A549 (cell line): ENCODE measurements at regions not wholly inside any gene's neighbourhood (a gene's known extent, or its start where the extent isn't known, plus 50 kb on each side); places are given as distances from the start of the nearest gene placed in this dataset.

ENCODE experiments used
- CHD2 ChIP-seq: fragments of 150-350 bp; IDR thresholded peaks from 2 replicates; pipeline ENCODE4 v1.6.1; 2014; ENCODE audit warnings: low read length; ENCODE audit not compliant: partially characterized antibody
- CHD4 ChIP-seq: fragments of 200-600 bp; sonication (generic); IDR thresholded peaks from 2 replicates; pipeline ENCODE4 v1.6.1; 2016; ENCODE audit warnings: antibody characterized with exemption, mild to moderate bottlenecking, borderline replicate concordance
- CTCF ChIP-seq: fragments of >200 bp; sonication (Bioruptor Twin); formaldehyde crosslinking; IDR thresholded peaks from 3 replicates; pipeline ENCODE4 v1.5.1; 2016
- FOSL2 ChIP-seq, 2 experiments: fragments of 450-650 bp in 1 of 2; fragments of >200 bp in 1 of 2; sonication (Bioruptor Twin) in 1 of 2; formaldehyde crosslinking; IDR thresholded peaks; 2 replicates each; pipeline versions ENCODE4 v1.5.0 to v1.6.1; 2016 to 2020; ENCODE audit warnings: mild to moderate bottlenecking in 1 of 2, moderate library complexity in 1 of 2
- NPAS2 ChIP-seq: fragments of 250-450 bp; sonication (Bioruptor Pico); IDR thresholded peaks from 2 replicates; pipeline ENCODE4 v1.8.0; 2022; ENCODE audit warnings: mild to moderate bottlenecking, moderate library complexity, borderline replicate concordance
- POLR2A ChIP-seq: IDR thresholded peaks from 2 replicates; pipeline ENCODE4 v1.6.1; 2012; ENCODE audit warnings: mild to moderate bottlenecking, low read length
- POLR2AphosphoS2 ChIP-seq: conservative IDR thresholded peaks from 2 replicates; pipeline ENCODE4 v1.6.1; 2012; ENCODE audit warnings: low read length, improper control_type of control experiment, inconsistent platforms
- SMC3 ChIP-seq: fragments of >200 bp; sonication (Bioruptor Twin); formaldehyde crosslinking; IDR thresholded peaks from 3 replicates; pipeline ENCODE4 v1.6.1; 2018; ENCODE audit warnings: inconsistent platforms
- TP53 ChIP-seq: fragments of 250-450 bp; sonication (Bioruptor Pico); IDR thresholded peaks from 2 replicates; pipeline ENCODE4 v1.5.0; 2021; ENCODE audit warnings: mild to moderate bottlenecking, moderate library complexity

DNA sequence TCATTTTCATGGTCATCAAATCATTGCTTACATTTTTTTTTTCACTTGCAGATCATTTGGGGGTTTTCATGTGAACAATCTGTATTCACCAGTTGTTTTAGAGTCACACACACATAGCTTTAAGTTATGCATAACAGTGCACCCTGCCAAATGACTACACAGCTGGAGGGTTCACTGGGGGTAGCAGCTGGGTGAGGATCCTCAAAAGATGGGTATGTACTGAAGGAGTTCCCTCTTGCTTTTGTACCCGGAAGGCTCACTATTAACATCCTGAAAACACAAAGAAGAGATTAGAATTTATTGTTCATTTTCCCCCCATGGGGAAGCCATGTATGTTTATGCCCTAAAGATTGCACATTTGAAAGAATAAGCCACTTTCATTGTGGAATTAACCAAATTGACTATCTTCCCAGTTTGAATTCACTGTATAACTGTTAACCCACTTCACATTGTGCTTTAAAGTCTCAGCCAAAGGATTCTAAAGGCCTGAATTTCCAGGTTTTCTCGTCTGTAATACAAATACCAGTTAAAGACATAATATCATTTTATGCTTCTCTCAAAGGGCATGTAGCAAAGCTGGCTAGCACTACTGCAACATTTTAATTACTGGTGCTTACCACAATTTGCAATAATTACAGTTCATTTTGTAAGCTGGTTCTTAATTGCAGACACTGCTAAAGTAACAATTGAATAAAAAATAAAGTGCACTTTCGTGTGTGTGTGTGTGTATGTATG lies 466.4 kb upstream of the MEF2C start:
- TF ChIP-seq CTCF (no peak), POLR2A (no peak), FOSL2 (IDR thresholded peaks at IDR 0.05) (no peak), FOSL2 (CRISPR knock-in tag; IDR thresholded peaks at IDR 0.05) (no peak), SMC3 (no peak), CHD2 (no peak), CHD4 (no peak), NPAS2 (no peak), TP53 (CRISPR knock-in tag) (no peak), POLR2AphosphoS2 (no peak)
